AG09319 (cell line): ENCODE measurements at regions not wholly inside any gene's neighbourhood (a gene's known extent, or its start where the extent isn't known, plus 50 kb on each side); places are given as distances from the start of the nearest gene placed in this dataset.

Experiments
- DNase-seq: peaks from one replicate; pipeline ENCODE4 v3.0.0-alpha.2; 2010; ENCODE audit warnings: low read depth; ENCODE audit errors: extremely low read depth
- CTCF ChIP-seq: IDR thresholded peaks from 2 replicates; pipeline ENCODE4 v1.5.1; 2011; ENCODE audit warnings: low read depth, mild to moderate bottlenecking, inconsistent platforms, low read length, moderate library complexity

- DNase-seq = no peak
- no peak for TF ChIP-seq CTCF
Measured at GRCh38 chr10:64079341-64079740, 558.1 kb downstream of the REEP3 start.

GRCh38 chr10:64080071-64080470 is 558.9 kb downstream of the REEP3 start:
- no peak for DNase-seq
- TF ChIP-seq CTCF = no peak

- no peak for TF ChIP-seq CTCF
- DNase-seq = no peak
Measured at GRCh38 chr10:64081947-64082482, 560.8 kb downstream of the REEP3 start.

- DNase-seq = no peak
- no peak for TF ChIP-seq CTCF
Measured at GRCh38 chr10:64086083-64086767, 565.0 kb downstream of the REEP3 start.

GRCh38 chr10:64089648-64090047 is 568.4 kb downstream of the REEP3 start:
- no peak for DNase-seq
- no peak for TF ChIP-seq CTCF

- TF ChIP-seq CTCF = no peak
- no peak for DNase-seq
Measured at GRCh38 chr10:64090865-64091264, 569.7 kb downstream of the REEP3 start.

GRCh38 chr10:64091897-64092296 is 570.7 kb downstream of the REEP3 start:
- TF ChIP-seq CTCF = no peak
- DNase-seq = no peak
